Activated CD4-positive, alpha-beta T cell treated with anti-CD3 and anti-CD28 coated beads, Interleukin-2, Interleukin-4, amounts not matched to agents 100 ng/mL and 50 ng/mL, durations not matched to agents 16 hours and 8 hours (primary cell): ENCODE measurements at regions not wholly inside any gene's neighbourhood (a gene's known extent, or its start where the extent isn't known, plus 50 kb on each side); places are given as distances from the start of the nearest gene placed in this dataset.
"Not testable (repeated sequence)": the region's sequence is repeated elsewhere in the genome, so short reads cannot be mapped to it uniquely, and the experiment has no call there.

Experiments used
- DNase-seq: peaks from one replicate; pipeline ENCODE4 v3.0.0-alpha.2; 2020; ENCODE audit warnings: low spot score

DNA sequence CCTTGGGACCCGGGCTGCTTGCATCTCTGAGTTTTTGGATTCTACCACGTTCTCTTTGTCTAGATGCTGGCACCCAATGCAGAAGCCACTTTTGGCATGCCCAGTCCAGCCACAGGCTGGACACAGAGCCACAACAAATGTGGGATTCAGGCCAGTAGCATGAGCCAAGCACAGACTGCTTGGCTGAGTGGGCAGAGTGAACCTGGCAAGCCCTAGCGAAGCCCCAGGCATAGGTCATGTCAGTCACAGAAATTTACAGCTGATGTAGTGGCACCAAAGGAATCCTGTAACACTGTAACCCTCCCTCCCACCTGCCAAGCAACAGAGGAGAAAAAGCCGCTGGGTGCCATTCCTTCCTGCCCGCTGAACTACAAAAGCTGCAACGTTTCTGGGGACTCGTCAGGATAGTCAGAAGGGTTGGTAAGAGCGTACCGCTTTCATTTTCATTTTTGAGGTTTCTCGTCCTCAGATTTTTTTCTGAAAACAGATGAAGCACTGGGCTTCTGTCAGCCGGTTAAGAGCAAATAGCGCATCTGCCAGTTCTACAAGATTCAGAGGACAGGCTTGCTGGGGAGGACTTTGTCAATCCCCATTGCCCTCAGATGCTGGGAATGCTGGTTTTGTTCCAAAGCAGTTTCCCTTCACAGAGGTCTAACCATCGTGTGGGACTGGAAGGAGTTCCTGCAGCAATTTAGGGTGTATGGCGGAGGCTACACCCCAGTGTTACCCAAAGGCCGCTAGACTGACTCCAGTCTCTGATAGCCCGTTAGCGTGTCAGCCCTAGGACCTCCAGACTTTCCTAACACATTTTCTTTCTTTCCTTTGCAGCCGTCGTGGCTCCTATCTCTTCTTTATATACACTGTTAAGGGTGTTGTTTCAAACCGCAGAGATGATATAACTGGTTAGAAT is 399.0 kb downstream of the HTR1A start:
- DNase-seq = no peak

DNA sequence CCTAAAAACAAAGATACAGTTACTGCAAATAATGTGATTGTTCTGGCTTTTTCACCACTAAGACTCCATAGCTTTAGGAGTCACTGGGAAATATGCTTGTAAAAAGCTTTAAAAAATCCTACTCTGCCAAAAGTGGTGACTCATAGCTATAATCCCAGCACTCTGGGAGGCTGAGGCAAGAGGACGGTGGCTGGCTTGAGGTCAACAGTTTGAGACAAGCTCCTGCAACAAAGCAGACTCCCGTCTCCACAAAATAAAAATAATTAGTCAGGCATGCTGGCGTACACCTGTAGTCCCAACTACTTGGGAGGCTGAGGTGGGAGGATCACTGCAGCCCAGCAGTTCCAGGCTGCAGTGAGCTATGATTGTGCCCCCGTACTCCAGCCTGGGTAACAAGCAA is 406.4 kb downstream of the HTR1A start:
- DNase-seq = no peak

DNA sequence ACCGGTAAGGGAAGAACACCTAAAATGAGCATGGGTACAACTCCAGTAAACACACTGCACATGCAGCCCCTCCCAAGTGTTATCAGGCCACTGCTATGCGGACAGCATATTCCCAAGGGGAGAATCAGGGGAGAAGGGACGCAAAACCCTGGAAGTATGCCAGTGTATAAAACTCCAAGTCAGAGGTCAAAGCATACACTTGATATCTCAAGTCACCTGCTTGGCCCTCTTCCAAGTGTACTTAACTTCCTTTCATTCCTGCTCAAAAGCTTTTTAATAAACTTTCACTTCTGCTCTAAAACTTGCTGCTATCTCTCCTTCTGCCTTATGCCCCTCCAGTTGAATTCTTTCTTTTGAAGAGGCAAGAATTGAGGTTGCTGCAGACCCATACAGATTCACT is 408.1 kb downstream of the HTR1A start:
- no peak for DNase-seq

DNA sequence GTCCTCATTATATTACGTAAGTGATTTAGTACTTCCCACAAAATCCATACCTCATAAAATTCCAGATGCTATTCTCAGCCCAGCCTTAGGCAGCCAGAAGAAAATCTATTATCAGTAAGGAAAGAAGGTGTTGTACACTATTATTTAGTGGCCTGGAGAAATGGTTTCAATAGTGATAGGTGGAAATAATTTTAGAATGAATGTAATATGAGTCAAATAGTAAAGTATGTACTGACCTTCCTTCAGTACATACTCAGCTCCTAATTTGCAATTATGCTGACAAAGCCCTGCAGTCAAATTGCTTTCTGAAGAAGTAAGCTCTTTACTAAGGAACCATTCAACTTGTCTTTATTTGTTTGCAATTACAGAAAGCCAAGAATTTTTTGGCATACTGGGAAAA is 409.2 kb downstream of the HTR1A start:
- DNase-seq = no peak

DNA sequence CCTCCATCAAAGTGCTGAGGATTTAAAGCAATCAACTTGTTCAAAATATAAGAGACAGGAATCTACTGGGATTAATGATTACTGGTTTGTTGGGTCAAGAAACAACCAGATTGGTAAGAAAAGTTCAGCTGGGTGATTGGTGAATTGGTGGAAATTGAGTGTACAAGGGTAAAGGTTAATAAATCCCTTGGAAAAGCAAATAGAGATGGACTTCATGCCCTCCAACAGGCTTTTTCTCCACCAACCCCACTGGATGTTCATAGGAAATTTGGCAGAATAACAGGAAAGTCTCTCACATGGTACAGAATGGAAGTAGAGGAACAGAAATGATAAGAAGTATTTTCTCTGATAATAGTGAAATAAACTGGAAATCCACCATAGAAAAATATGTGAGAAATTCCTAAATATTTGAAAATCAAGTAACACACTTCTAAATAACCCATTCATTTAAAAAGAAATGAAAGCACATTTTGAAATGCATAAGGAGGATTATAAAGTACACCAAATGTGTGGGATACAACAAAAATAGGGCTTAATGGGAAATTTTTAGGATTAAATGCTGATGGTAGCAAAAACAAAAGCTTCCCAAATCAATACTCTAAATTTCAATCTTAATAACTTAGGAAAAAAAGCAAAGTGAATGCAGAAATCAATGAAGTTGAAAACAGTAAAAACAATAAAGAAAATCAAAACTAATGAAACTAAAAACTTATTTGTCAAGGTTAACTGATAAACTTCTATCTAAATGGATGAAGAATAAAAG is 426.2 kb downstream of the HTR1A start:
- DNase-seq = no peak

DNA sequence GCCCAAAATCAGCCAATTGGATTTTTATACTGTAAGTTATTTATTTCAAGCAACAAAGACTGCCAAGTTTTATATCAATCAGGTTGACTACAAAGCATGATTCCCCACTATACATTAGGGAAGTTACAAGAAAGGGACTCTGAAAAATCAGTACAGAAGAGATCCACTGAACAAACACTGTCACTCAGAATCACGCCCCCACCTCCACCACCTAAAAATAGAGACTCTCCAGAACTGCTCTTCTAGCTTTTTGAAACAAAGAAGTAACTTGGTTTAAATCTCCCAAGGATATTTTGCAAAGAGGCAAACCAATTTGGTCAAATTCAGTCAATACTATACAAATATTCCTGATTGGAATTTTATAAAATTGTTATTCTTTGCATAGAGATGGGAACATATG is 438.0 kb downstream of the HTR1A start:
- no peak for DNase-seq

DNA sequence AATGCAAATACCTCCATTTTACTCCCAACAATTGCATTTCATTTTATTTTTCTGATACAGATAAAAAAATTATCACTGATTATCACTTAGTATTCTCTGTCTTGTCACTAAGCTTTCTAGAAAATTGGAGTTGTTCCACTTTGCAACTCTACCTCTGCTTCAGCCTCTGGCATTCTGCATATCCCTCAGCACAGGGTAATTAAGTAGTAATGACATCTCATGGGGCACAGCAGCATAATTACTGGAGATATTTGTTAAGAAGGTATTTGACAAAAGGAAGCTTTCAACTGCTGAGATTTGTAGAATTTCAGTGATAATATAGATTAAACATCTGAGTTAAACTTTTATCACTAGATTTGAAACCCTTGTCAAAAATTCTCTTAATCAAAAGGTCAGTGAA is 446.2 kb downstream of the HTR1A start:
- no peak for DNase-seq

DNA sequence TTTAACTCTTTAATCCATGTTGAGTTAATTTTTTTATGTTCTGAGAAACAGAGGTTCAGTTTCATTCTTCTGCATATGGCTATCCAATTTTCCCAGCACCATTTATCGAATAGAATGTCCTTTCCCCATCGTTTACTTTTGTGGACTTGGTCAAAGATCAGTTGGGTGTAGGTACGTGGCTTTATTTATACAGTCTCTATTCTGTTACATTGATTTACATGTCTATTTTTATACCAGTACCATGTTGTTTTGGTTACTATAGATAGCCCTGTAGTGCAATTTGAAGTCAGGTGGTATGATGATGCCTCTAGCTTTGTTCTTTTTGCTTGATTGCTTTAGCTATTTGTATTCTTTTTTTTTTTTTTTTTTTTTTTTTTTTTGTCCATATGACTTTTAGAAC is 462.0 kb downstream of the HTR1A start:
- no peak for DNase-seq

DNA sequence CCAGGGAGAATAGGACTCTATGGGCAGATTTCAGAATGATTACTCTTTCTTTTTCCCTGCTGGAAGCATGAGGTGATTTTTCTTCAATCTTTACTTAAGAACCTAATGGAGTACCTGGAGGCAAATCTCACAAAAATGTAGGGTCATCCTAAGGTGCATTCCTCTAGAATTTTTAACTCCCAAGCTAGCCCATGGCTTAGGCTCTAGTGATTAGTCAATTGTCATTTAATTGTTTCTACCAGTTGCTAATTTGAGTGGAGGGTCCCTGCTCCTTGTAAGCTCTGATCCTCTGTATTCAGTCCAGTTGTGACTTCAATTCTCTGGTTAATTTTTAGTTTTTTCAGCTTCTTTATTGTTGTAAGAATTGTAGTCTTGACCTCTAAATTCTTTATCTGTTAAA is 467.0 kb downstream of the HTR1A start:
- no peak for DNase-seq

DNA sequence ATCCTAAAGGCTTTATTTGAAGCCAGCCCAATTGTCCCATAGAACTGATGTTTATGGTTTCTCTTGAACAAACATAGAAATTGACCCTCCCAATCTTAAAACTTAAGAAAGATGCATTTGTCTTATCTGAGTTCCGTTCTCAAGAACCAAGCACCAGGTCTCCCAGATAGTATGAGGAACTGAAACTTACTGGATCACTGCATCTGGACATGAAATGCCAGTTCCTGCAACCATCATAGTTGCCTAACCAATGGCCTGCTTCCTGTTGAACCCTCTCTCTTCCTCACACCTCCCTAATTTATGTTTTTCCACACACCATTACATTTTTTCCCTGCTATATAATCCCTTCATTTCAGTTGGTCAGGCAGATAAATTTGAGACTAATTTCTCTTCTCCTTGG is 478.9 kb downstream of the HTR1A start:
- DNase-seq = no peak

DNA sequence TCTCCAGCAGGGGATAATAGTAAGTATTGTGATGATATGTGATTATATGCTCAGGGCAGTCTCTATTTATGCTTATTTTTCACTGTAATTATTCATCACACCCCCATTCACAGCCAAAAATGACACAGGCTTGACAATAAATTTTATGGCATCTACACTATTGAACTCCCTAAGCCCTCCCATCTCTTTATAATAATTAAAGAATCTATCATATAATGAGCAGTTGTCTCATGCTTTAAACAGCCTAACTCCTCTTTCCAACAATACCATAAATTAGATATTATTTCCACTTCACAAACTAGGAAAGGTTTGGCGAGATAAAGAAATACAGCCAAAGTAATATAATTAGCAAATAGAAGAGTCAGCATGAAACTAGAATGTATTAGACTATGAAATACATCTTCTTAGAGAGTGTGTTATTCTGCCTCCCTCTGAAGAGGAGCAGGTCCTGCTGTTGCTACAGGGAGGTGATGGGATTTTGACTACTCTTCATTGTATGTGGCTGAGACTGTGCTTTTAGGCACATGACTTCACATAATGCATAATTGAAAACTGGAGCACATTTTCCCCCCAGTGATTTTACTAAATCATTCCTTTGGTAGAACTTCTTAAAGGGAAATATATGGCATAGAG is 488.8 kb downstream of the HTR1A start:
- DNase-seq = no peak

DNA sequence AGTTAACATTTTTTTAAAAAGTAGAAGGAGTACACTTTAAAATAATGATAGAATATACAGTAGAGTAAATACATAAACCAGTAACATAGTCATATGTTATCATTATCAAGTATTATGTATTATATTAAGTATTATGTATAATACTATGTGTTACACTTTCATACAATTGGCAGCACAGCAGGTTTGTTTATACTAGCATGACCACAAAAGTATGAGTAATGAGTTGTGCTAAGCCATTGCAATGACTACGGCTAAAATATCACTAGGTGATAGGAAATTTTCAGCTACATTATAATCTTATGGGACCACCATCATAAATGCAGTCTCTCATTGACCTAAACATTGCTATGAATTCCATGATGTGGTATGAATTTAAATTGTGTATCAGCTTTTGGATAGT is 506.0 kb downstream of the HTR1A start:
- no peak for DNase-seq

DNA sequence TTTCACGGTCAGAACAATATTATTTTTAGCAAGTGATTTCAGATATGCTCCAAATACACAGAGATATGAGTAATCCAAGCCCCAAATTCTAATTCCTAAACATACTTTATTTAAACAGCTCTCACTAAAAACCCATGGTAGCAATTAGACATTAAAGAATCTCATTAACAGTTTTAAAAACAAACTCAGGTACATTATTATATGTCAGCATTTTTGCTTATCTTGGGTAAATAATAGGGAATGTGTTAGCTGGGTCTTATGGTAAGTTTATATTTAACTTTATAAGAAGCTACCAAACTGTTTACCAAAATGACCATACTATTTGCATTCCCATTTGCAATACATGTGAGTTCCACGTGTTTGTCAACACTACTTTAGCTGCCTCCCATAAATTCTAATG is 511.1 kb downstream of the HTR1A start:
- no peak for DNase-seq

DNA sequence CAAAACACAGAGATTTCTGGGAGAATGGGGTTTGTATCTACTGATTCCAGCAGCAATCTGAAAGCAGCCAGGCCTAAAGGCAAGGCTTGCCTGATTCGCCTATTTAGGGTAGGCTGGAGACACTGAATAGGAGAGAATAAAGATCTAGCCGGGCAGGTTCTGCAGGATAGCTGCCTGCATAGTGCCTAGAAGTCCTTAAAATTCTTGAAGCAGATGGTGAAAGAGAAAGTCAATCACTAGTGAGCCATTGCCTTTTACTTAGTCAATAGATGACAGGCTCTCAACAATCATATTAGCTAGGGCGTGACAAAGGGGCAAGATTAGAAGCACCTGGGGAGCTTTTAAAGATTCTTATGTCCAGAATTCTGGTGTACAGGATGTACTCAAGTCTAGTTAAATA is 522.7 kb downstream of the HTR1A start:
- DNase-seq = no peak

DNA sequence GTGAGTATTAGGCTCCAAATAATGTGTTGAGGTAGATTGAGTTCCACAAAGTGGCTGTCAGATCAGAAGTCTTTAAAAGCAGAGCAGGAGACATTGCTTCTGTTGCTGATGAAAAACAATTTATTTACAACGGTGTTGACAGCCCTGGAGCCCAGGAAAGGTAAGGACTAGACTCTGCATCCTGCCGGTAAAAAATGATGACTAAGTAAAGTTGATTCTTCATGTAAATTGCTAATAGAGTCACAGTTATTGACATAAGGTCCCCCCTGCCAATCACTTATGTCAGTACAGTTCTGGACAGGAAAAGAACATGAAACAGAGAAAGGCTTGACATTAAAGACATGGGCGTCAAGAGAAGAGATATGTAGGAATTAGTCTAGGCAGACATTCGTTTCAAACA is 552.5 kb downstream of the HTR1A start:
- no peak for DNase-seq

DNA sequence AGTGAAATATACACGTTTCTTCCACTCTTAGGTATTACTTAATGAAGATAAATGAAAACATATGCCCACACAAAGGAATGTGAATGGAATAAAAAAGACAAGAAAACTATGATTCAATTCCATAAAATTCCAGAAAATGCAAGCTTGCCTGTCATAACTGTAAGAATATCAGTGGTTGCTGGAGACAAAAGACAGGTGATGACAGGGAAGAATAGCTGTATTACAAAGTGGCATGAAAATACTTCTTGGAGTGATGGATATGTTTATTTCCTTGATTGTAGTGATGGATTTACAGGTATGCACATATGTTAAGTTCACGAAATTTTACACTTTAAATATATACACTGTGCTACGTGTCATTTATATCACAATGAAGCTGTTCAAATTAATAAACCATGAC is 553.3 kb downstream of the HTR1A start:
- no peak for DNase-seq

DNA sequence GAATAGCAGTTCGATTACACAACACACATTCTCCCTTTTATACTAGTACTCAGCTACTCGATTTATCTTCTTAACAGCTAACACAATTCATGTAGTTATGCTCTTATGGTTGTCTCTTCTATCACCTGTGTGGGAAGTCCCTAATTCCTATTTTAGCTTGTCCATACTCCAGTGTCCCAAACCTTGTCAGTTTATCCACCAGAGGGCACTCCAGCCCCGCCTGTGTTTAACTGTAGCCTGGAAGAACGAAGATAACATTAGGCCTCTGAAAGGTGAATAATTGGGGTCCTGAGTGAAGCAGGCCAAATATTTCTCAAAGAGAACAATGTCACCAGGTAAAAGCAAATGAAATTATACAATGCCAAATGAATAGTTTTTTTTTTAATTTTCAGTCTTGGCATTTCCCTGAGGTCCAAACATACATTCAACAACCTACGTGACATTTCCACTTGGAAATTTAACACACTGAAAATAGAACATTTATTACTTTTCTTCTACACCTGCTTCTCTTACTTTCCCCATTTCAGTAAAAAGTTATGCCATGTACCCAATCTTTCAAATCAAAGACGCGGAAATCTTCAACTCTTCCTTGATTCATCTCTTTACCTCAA is 560.7 kb downstream of the HTR1A start:
- DNase-seq = peak; percentile 47

DNA sequence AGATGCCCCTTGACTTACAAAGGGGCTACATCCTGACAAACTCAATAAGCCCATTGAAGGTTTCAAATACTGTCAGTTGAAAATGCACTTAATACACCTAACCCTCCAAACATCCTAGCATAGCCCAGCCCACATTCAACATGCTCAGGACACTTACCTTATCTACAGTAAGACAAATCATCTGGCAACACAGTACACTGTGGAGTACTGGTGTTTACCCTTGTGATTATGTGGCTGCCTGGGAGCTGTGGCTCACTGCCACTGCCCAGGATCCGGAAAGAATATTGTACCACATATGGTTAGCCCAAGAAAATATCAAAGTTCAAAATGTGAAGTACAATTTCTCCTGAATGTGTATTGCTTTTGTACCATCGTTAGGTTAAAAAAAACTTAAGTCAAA is 562.2 kb downstream of the HTR1A start:
- DNase-seq = no peak

DNA sequence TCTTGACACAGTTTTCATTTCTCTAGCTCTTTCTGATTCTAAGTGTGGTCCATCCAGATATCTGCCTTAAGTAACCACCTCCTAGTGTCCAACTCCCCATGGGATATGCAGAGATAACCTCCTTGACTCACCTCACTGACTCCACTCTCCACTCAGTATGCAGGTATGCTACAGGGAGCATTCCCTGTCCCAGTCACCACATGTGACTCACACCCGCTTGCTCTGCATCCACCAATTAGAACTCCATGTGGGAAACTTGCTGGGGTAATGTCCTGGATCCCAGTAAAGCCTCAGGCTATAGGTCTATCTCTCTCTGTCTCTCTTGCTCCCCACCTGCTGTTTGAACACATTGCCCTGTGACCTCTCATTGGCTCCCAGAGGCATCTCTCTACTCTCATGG is 563.9 kb downstream of the HTR1A start:
- DNase-seq = no peak

DNA sequence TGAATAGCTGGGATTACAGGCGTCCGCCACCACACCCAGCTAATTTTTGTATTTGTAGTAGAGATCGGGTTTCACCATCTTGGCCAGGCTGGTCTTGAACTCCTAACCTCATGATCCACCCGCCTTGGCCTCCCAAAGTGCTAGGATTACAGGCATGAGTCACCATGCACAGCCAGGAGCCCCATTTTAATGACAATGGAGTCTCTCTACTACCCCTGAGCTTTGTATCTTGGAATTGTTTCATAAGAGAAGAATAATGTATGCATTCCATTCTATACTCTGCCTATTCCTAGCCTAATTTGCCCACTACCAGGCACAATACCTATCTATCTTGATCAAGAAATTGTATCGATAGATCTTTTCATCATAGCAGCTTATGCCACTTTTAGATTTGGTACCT is 574.1 kb downstream of the HTR1A start:
- not testable (repeated sequence) for DNase-seq

DNA sequence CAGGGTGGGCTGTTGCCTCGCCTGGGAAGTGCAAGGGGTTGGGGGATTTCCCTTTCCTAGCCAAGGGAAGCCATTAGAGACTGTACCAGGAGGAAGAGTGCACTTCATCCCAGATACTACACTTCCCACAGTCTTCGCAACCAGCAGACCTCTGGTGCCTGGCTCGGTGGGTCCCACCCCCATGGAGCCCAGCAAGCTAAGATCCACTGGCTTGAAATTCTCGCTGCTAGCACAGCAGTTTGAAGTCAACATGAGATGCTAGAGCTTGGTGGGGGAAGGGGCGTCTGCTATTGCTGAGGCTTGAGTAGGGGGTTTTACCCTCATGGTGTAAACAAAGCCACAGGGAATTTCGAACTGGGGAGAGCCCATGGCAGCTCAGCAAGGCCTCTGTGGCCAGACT is 586.4 kb downstream of the HTR1A start:
- no peak for DNase-seq

DNA sequence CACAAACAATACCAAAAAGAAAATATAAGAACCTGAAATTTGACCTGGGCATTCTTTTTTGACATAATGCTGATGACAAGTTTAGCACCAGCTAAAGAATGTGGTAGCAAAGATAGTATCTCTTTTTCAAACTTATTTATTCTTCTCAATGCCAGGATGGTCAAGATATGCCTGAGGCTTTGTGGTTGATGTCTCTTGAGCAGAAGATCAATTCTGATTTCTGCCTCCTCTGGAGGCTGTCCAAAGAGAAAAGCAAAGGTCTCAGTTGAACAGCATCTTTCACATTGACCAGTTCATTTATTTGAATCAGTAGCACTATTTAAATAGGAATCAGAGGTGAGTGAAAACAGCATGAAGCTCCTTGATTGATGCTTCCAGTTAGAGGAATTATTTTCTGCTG is 588.2 kb downstream of the HTR1A start:
- DNase-seq = no peak

DNA sequence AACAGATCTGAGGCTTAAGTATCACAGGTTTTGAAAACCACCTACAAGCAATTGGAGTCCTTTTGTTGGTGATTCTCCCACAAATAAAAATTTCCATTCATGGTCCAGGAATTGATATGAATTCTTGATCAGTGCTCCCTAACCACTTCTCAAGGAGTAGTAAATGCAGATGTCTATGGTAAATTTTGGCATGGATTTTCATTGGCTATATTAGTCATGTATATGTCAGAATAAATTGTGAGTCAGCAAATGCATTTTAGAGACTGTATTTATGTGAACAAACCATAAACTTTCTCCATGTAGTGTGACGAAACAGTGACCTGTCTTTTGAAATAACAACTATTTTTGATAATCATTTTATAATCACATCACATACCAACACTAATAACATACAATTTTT is 611.1 kb downstream of the HTR1A start:
- DNase-seq = no peak
